SK-N-SH (cell line): ENCODE measurements at regions not wholly inside any gene's neighbourhood (a gene's known extent, or its start where the extent isn't known, plus 50 kb on each side); places are given as distances from the start of the nearest gene placed in this dataset.

Experiments used
- CTCF ChIA-PET: fragments of 300-600, 350-600 bp; formaldehyde crosslinking; extraction: SDS; loops from one replicate; lab custom pipeline; 2021; lab: Yijun Ruan, JAX
- POLR2A ChIA-PET: fragments of 350-600 bp; sonication (Branson Sonifier 250); formaldehyde crosslinking; extraction: SDS; loops from one replicate; lab custom pipeline; 2020; ENCODE audit warnings: antibody characterized with exemption, inconsistent platforms; lab: Yijun Ruan, JAX
- DNase-seq: peaks from one replicate; pipeline ENCODE4 v3.0.0; 2012
- H2AFZ ChIP-seq: fragments of 200-600 bp; sonication (generic); 2 replicates; pipeline ENCODE4 v1.8.1; 2016; ENCODE audit warnings: antibody characterized with exemption, mild to moderate bottlenecking, low read depth
- H3F3A ChIP-seq: fragments of 200-600 bp; sonication (generic); replicated peaks from 2 replicates; pipeline ENCODE3; 2016; ENCODE audit warnings: antibody characterized with exemption, mild to moderate bottlenecking; ENCODE audit not compliant: insufficient read depth
- H3K27ac ChIP-seq, 2 experiments: fragments of 200-500 bp in 1 of 2; fragments of 200-600 bp in 1 of 2; sonication (Bioruptor generic) in 1 of 2; sonication (generic), shearing (Covaris generic) in 1 of 2; 2 replicates each; pipeline versions ENCODE4 v1.5.1 to v1.6.1; 2014 to 2016; ENCODE audit warnings: low read depth in 2 of 2, inconsistent platforms in 1 of 2, low read length in 1 of 2, mild to moderate bottlenecking in 1 of 2, mixed read lengths in 1 of 2
- H3K27me3 ChIP-seq: fragments of 200-600 bp; sonication (generic), shearing (Covaris generic); 2 replicates; pipeline ENCODE4 v1.6.1; 2016; ENCODE audit warnings: mixed run types; ENCODE audit not compliant: insufficient read depth
- H3K36me3 ChIP-seq, 2 experiments: fragments of 200-500 bp in 1 of 2; fragments of 200-600 bp in 1 of 2; sonication (Bioruptor generic) in 1 of 2; sonication (generic) in 1 of 2; replicated peaks in 1 of 2; 2 replicates each; pipeline versions ENCODE3 to v1.5.1; 2014 to 2016; ENCODE audit warnings: low read length in 1 of 2, mild to moderate bottlenecking in 1 of 2; ENCODE audit not compliant: insufficient read depth in 2 of 2, control insufficient read depth in 1 of 2
- H3K4me1 ChIP-seq, 2 experiments: fragments of 200-500 bp in 1 of 2; fragments of 200-600 bp in 1 of 2; sonication (Bioruptor generic) in 1 of 2; sonication (generic), shearing (Covaris generic) in 1 of 2; 2 replicates each; pipeline versions ENCODE4 v1.5.1 to v1.6.1; 2014 to 2016; ENCODE audit warnings: low read depth in 1 of 2, low read length in 1 of 2, mixed run types in 1 of 2; ENCODE audit not compliant: insufficient read depth in 2 of 2, control insufficient read depth in 1 of 2
- H3K4me2 ChIP-seq: fragments of 200-600 bp; sonication (generic), shearing (Covaris generic); 2 replicates; pipeline ENCODE4 v1.6.1; 2017; ENCODE audit warnings: mixed run types
- H3K4me3 ChIP-seq, 2 experiments: fragments of 200-500 bp in 1 of 2; fragments of 200-600 bp in 1 of 2; sonication (Bioruptor generic) in 1 of 2; sonication (generic), shearing (Covaris generic) in 1 of 2; 2 replicates each; pipeline versions ENCODE4 v1.5.1 to v1.8.1; 2014 to 2016; ENCODE audit warnings: low read depth in 2 of 2, inconsistent platforms in 1 of 2, low read length in 1 of 2, mild to moderate bottlenecking in 1 of 2, mixed read lengths in 1 of 2, moderate library complexity in 1 of 2
- H3K79me2 ChIP-seq: fragments of 200-600 bp; sonication (generic); 2 replicates; pipeline ENCODE4 v1.8.1; 2017; ENCODE audit warnings: mild to moderate bottlenecking; ENCODE audit not compliant: insufficient read depth
- H3K9ac ChIP-seq: fragments of 200-600 bp; sonication (generic); 2 replicates; pipeline ENCODE4 v1.6.1; 2017; ENCODE audit warnings: mixed run types
- H3K9me2 ChIP-seq: fragments of 200-600 bp; sonication (generic); 2 replicates; pipeline ENCODE4 v1.6.1; 2017; ENCODE audit warnings: mixed run types
- H3K9me3 ChIP-seq: fragments of 200-600 bp; sonication (generic); 2 replicates; pipeline ENCODE4 v1.6.1; 2017; ENCODE audit warnings: mixed run types, mild to moderate bottlenecking, moderate library complexity
- H4K20me1 ChIP-seq: fragments of 200-600 bp; sonication (generic); 2 replicates; pipeline ENCODE4 v1.6.1; 2017; ENCODE audit warnings: mild to moderate bottlenecking, mixed run types; ENCODE audit not compliant: insufficient read depth
- CTCF ChIP-seq: fragments of 200-600 bp; sonication (generic); IDR thresholded peaks from 2 replicates; pipeline ENCODE4 v1.6.1; 2017; ENCODE audit warnings: antibody characterized with exemption, mild to moderate bottlenecking, moderate library complexity
- ELF1 ChIP-seq: IDR thresholded peaks from 2 replicates; pipeline ENCODE4 v1.4.0; 2012
- FOXM1 ChIP-seq: IDR thresholded peaks from 2 replicates; pipeline ENCODE4 v1.4.0; 2012; ENCODE audit warnings: low read depth, mild to moderate bottlenecking
- GATA2 ChIP-seq: sonication (generic); formaldehyde crosslinking; IDR thresholded peaks from 2 replicates; pipeline ENCODE4 v1.5.0; 2020; ENCODE audit warnings: mild to moderate bottlenecking, missing genetic modification reagents
- MEF2A ChIP-seq: IDR thresholded peaks from 2 replicates; pipeline ENCODE4 v1.4.0; 2012; ENCODE audit warnings: low read depth, borderline replicate concordance
- NFIC ChIP-seq: IDR thresholded peaks from 2 replicates; pipeline ENCODE4 v1.4.0; 2012; ENCODE audit warnings: borderline replicate concordance
- RAD21 ChIP-seq: IDR thresholded peaks from 2 replicates; pipeline ENCODE4 v1.6.1; 2012; ENCODE audit warnings: mild to moderate bottlenecking, low read length
- RXRA ChIP-seq: IDR thresholded peaks from 2 replicates; pipeline ENCODE4 v1.4.0; 2012; ENCODE audit warnings: low read depth, mild to moderate bottlenecking, borderline replicate concordance
- SIN3A ChIP-seq: IDR thresholded peaks from 2 replicates; pipeline ENCODE4 v1.6.1; 2012; ENCODE audit warnings: low read depth, mild to moderate bottlenecking, low read length, moderate library complexity, borderline replicate concordance
- TAF1 ChIP-seq: IDR thresholded peaks from 2 replicates; pipeline ENCODE4 v1.6.1; 2012; ENCODE audit warnings: low read depth, mild to moderate bottlenecking, low read length, moderate library complexity, borderline replicate concordance
- USF2 ChIP-seq: fragments of 150-350 bp; IDR thresholded peaks from 2 replicates; pipeline ENCODE4 v1.6.1; 2017; ENCODE audit warnings: antibody characterized with exemption, low read length, low read depth, borderline replicate concordance
- WGBS: methylation state at CpG from one replicate; pipeline ENCODE4 v1.1.6; 2017; ENCODE audit warnings: low lambda C conversion rate; 5-methylcytosine and 5-hydroxymethylcytosine counted together

GRCh38 chr2:136049011-136049742, 63.8 kb upstream of the DARS1 start (continued):
- TF ChIP-seq CTCF = no peak

- no peaks in the 10 kb centered on the region for H3K9me3 ChIP-seq
- no peaks in the 10 kb centered on the region; the same call in 1 of the 2 replicates for H3K27me3 ChIP-seq
- H3K27ac ChIP-seq = no peak overlapping the region
- DNase-seq = no peak
- no peak overlapping the region for H3K9ac ChIP-seq
- H3K79me2 ChIP-seq = no peaks in the 10 kb centered on the region
- TF ChIP-seq RXRA = no peak
- TF ChIP-seq GATA2 (CRISPR knock-in tag) = no peak
- no peak for TF ChIP-seq ELF1
- TF ChIP-seq RAD21 = no peak
- TF ChIP-seq NFIC = no peak
- TF ChIP-seq, all 33 proteins: peak for 0
- CTCF ChIA-PET = interaction anchor here (1.2 kb wide), 1 partner anchor 13 kb away, joined by 3 read pairs; no protein-coding TSS in a partner anchor
- Histone ChIP-seq H3F3A (no peaks in the 10 kb centered on the region), H3K4me2 (no peak overlapping the region), H3K4me1 (peaks cover 0 to 3% of the 10 kb centered on the region in 2 experiments; a peak in 1 of 4 replicates), H3K36me3 (no peaks in the 10 kb centered on the region), H2AFZ (no peak overlapping the region), H4K20me1 (no peaks in the 10 kb centered on the region), H3K9me2 (no peaks in the 10 kb centered on the region), H3K4me3 (no peak overlapping the region)
- 89% methylated on average over 1 of the region's 1 CpG for WGBS
- POLR2A ChIA-PET = no interaction called here
Observed at GRCh38 chr2:136045835-136046570, 60.6 kb upstream of the DARS1 start.

GRCh38 chr2:136045344-136045743, 59.9 kb upstream of the DARS1 start:
- H3K4me3 ChIP-seq = no peak overlapping the region
- no peak overlapping the region for H3K9ac ChIP-seq
- H3K27me3 ChIP-seq = no peaks in the 10 kb centered on the region; the same call in 1 of the 2 replicates
- peaks cover 0 to 3% of the 10 kb centered on the region in 2 experiments; a peak in 1 of 4 replicates for H3K4me1 ChIP-seq
- H3F3A ChIP-seq = no peaks in the 10 kb centered on the region
- no peak overlapping the region for H3K4me2 ChIP-seq
- no peaks in the 10 kb centered on the region for H3K9me3 ChIP-seq
- POLR2A ChIA-PET = no interaction called here
- H4K20me1 ChIP-seq = no peaks in the 10 kb centered on the region
- DNase-seq = no peak
- no peak for TF ChIP-seq NFIC
- no peak for TF ChIP-seq SIN3A
- no peak for TF ChIP-seq RXRA
- TF ChIP-seq MEF2A = no peak
- TF ChIP-seq FOXM1 = no peak
- no peak for TF ChIP-seq TAF1
- TF ChIP-seq USF2 = no peak
- CTCF ChIA-PET = interaction anchor here (1.2 kb wide), 1 partner anchor 14 kb away, joined by 3 read pairs; no protein-coding TSS in a partner anchor
- H3K27ac ChIP-seq = no peak overlapping the region
- H2AFZ ChIP-seq = no peak overlapping the region
- no peaks in the 10 kb centered on the region for H3K79me2 ChIP-seq
- 15% methylated on average over 1 of the region's 1 CpG for whole genome bisulfite sequencing
- H3K9me2 ChIP-seq = no peaks in the 10 kb centered on the region
- H3K36me3 ChIP-seq = no peaks in the 10 kb centered on the region
